GM06990 (cell line): ENCODE measurements at regions not wholly inside any gene's neighbourhood (a gene's known extent, or its start where the extent isn't known, plus 50 kb on each side); places are given as distances from the start of the nearest gene placed in this dataset.
A peak's percentile ranks its signal among the peaks of the same experiment; 100 is the strongest.
"Not testable (repeated sequence)": the region's sequence is repeated elsewhere in the genome, so short reads cannot be mapped to it uniquely, and the experiment has no call there.

Experiments
- DNase-seq: peaks from one replicate; pipeline ENCODE4 v3.0.0-alpha.2; 2011; ENCODE audit not compliant: insufficient read length; ENCODE audit errors: extremely low read depth
- H3K27me3 ChIP-seq: replicated peaks from 2 replicates; pipeline ENCODE4 v1.6.0; 2011; ENCODE audit warnings: low read length; ENCODE audit not compliant: control insufficient read depth, insufficient read depth
- H3K36me3 ChIP-seq: 2 replicates; pipeline ENCODE4 v1.5.1; 2011; ENCODE audit warnings: low read length; ENCODE audit not compliant: control insufficient read depth, insufficient read depth
- H3K4me3 ChIP-seq: replicated peaks from 2 replicates; pipeline ENCODE4 v1.5.1; 2011; ENCODE audit warnings: low read depth, mild to moderate bottlenecking, control low read depth, low read length
- CTCF ChIP-seq: IDR thresholded peaks from 2 replicates; pipeline ENCODE4 v1.5.1; 2011; ENCODE audit warnings: low read length, control low read depth, mild to moderate bottlenecking, inconsistent platforms; ENCODE audit not compliant: insufficient read depth, poor library complexity, severe bottlenecking

GRCh38 chr10:51007781-51008180, 66.5 kb upstream of the PRKG1 start:
- Histone ChIP-seq H3K27me3 (no peaks in the 10 kb centered on the region), H3K36me3 (no peaks in the 10 kb centered on the region), H3K4me3 (no peak overlapping the region)
- DNase-seq = no peak
- TF ChIP-seq CTCF = no peak

- Histone ChIP-seq H3K36me3 (no peaks in the 10 kb centered on the region), H3K4me3 (no peak overlapping the region), H3K27me3 (no peaks in the 10 kb centered on the region)
- TF ChIP-seq CTCF = no peak
- no peak for DNase-seq
Observed at GRCh38 chr10:51008346-51008745, 65.9 kb upstream of the PRKG1 start.

GRCh38 chr10:51010977-51011376, 63.3 kb upstream of the PRKG1 start:
- Histone ChIP-seq H3K27me3 (no peaks in the 10 kb centered on the region; the same call in 1 of the 2 replicates), H3K36me3 (no peaks in the 10 kb centered on the region), H3K4me3 (no peak overlapping the region)
- peak; percentile 84 for TF ChIP-seq CTCF
- no peak for DNase-seq

- Histone ChIP-seq H3K27me3 (no peaks in the 10 kb centered on the region; the same call in 1 of the 2 replicates), H3K36me3 (no peaks in the 10 kb centered on the region), H3K4me3 (no peak overlapping the region)
- no peak for TF ChIP-seq CTCF
- no peak for DNase-seq
Observed at GRCh38 chr10:51012073-51012472, 62.2 kb upstream of the PRKG1 start.

- Histone ChIP-seq H3K27me3 (no peaks in the 10 kb centered on the region; the same call in 1 of the 2 replicates), H3K4me3 (no peak overlapping the region), H3K36me3 (no peaks in the 10 kb centered on the region)
- DNase-seq = no peak
- no peak for TF ChIP-seq CTCF
Observed at GRCh38 chr10:51014680-51015389, 59.5 kb upstream of the PRKG1 start.

- not testable (repeated sequence) for H3K36me3 ChIP-seq, DNase-seq, H3K4me3 ChIP-seq, H3K27me3 ChIP-seq
Observed at GRCh38 chr10:51015390-51015754, 58.9 kb upstream of the PRKG1 start.
